ENCODE measurements at regions not wholly inside any gene's neighbourhood (a gene's known extent, or its start where the extent isn't known, plus 50 kb on each side); places are given as distances from the start of the nearest gene placed in this dataset.

- no peak overlapping the region for H3K27ac Mint-ChIP-seq
- H3K36me3 Mint-ChIP-seq, result peaks cover 0 to 30% (median 0%) of the 10 kb centered on the region in 3 donors
- H3K27ac ChIP-seq (ENCODE audit: low read depth, low read length), result no peak overlapping the region
- H3K36me3 ChIP-seq (ENCODE audit: insufficient read depth, low read length), result no peaks in the 10 kb centered on the region
- no peaks in the 10 kb centered on the region for H3K4me1 ChIP-seq (ENCODE audit: insufficient read depth, low read length)
- no peak overlapping the region for H3K4me3 ChIP-seq (ENCODE audit: low read length)
- H3K27me3 ChIP-seq (ENCODE audit: insufficient read depth, low read length, poor library complexity, severe bottlenecking), result no peaks in the 10 kb centered on the region
- peaks cover 0 to 2% (median 0%) of the 10 kb centered on the region in 5 donors for H3K9me3 Mint-ChIP-seq
- DNase-seq, result no peak
- CTCF ChIA-PET, result interaction anchor here (1.5 kb wide), 1 partner anchor 70 kb away, joined by 4 read pairs; no protein-coding TSS in a partner anchor
- H3K4me3 Mint-ChIP-seq, result no peak overlapping the region
- H3K4me1 Mint-ChIP-seq, result no peaks in the 10 kb centered on the region
- POLR2A ChIA-PET, result no interaction called here
- peaks cover 1 to 13% of the 10 kb centered on the region in 2 donors for H3K27me3 Mint-ChIP-seq
- no peaks in the 10 kb centered on the region for H3K9me3 ChIP-seq (ENCODE audit: low read length)
These were observed 71.6 kb upstream of the RUNX1 start for GRCh38 chr21:35120631-35121180.

- Histone ChIP-seq H3K36me3 (ENCODE audit: insufficient read depth, low read length) (no peaks in the 10 kb centered on the region), H3K9me3 (ENCODE audit: low read length) (no peaks in the 10 kb centered on the region), H3K4me3 (ENCODE audit: low read length) (no peak overlapping the region), H3K27ac (ENCODE audit: low read depth, low read length) (no peak overlapping the region), H3K27me3 (ENCODE audit: insufficient read depth, low read length, poor library complexity, severe bottlenecking) (no peaks in the 10 kb centered on the region), H3K4me1 (ENCODE audit: insufficient read depth, low read length) (no peaks in the 10 kb centered on the region)
- no peak overlapping the region for H3K27ac Mint-ChIP-seq
- no peaks in the 10 kb centered on the region for H3K4me1 Mint-ChIP-seq
- POLR2A ChIA-PET, result no interaction called here
- no peak for DNase-seq
- CTCF ChIA-PET, result interaction anchor here (1.5 kb wide), 1 partner anchor 68 kb away, joined by 4 read pairs; no protein-coding TSS in a partner anchor
- H3K27me3 Mint-ChIP-seq, result peaks cover 1 to 19% of the 10 kb centered on the region in 2 donors
- H3K36me3 Mint-ChIP-seq, result peaks cover 0 to 21% (median 0%) of the 10 kb centered on the region in 3 donors
- H3K4me3 Mint-ChIP-seq, result no peak overlapping the region
- peaks cover 0 to 2% (median 0%) of the 10 kb centered on the region in 5 donors for H3K9me3 Mint-ChIP-seq
These were observed 70.5 kb upstream of the RUNX1 start for GRCh38 chr21:35119501-35120047.

DNA sequence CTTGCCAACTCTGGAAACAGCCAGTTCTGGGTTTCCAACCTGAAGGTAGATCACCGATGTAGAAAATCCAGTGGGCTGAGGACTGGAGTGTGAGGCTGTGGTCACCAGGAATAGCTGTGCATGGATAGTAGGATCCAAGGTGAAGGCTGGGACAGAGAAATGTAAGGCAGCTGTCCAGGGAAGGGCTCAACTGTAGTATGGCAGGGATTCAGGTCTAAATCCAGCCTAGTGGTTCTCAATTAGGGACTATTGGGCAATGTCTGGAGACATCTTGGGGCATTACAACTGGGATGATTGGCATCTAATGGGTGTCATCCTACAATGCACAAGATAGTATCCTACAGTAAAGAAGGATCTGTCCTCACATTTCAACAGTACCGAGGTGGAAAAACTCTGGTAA, 67.7 kb upstream of the RUNX1 start:
- H3K9me3 Mint-ChIP-seq, result no peaks in the 10 kb centered on the region
- no peaks in the 10 kb centered on the region for H3K4me1 Mint-ChIP-seq
- Histone ChIP-seq H3K4me3 (ENCODE audit: low read length) (no peak overlapping the region), H3K27me3 (ENCODE audit: insufficient read depth, low read length, poor library complexity, severe bottlenecking) (no peaks in the 10 kb centered on the region), H3K9me3 (ENCODE audit: low read length) (no peaks in the 10 kb centered on the region), H3K4me1 (ENCODE audit: insufficient read depth, low read length) (no peaks in the 10 kb centered on the region), H3K27ac (ENCODE audit: low read depth, low read length) (no peak overlapping the region), H3K36me3 (ENCODE audit: insufficient read depth, low read length) (no peaks in the 10 kb centered on the region)
- H3K4me3 Mint-ChIP-seq, result no peak overlapping the region
- peak overlapping the region in 1 of 8 donors; percentile 30 for H3K27ac Mint-ChIP-seq
- H3K27me3 Mint-ChIP-seq, result peaks cover 1 to 19% of the 10 kb centered on the region in 2 donors
- CTCF ChIA-PET, result no interaction called here
- DNase-seq, result no peak
- H3K36me3 Mint-ChIP-seq, result peaks cover 0 to 6% (median 0%) of the 10 kb centered on the region in 3 donors
- POLR2A ChIA-PET, result no interaction called here

DNA sequence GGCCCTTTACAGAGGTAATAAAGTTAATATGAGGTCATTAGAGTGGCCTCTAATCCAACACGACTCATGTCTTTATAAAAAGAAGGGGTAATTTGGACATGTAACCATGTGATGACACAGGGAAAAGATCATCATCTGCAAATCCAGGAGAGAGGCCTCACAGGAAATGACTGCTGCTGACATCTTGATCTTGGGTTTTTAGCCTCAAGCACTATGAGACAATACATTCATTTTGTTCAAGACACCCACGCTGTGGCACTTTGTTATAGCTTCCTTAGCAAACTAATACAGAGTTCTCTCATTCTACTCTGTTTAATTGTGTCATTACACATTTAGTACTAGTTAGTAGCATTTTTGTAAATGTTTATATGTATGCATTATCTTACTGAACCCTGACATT, 64.0 kb upstream of the RUNX1 start:
- H3K36me3 Mint-ChIP-seq, result peaks cover 0 to 6% (median 0%) of the 10 kb centered on the region in 3 donors
- H3K27me3 ChIP-seq (ENCODE audit: insufficient read depth, low read length, poor library complexity, severe bottlenecking), result no peaks in the 10 kb centered on the region
- no peak overlapping the region for H3K27ac Mint-ChIP-seq
- no peak for DNase-seq
- H3K4me1 ChIP-seq (ENCODE audit: insufficient read depth, low read length), result no peaks in the 10 kb centered on the region
- H3K36me3 ChIP-seq (ENCODE audit: insufficient read depth, low read length), result no peaks in the 10 kb centered on the region
- no peak overlapping the region for H3K4me3 Mint-ChIP-seq
- no peaks in the 10 kb centered on the region for H3K4me1 Mint-ChIP-seq
- ChIA-PET POLR2A (no interaction called here), CTCF (no interaction called here)
- H3K9me3 ChIP-seq (ENCODE audit: low read length), result no peaks in the 10 kb centered on the region
- H3K9me3 Mint-ChIP-seq, result no peaks in the 10 kb centered on the region
- no peak overlapping the region for H3K27ac ChIP-seq (ENCODE audit: low read depth, low read length)
- H3K4me3 ChIP-seq (ENCODE audit: low read length), result no peak overlapping the region
- peaks cover 1 to 11% of the 10 kb centered on the region in 2 donors for H3K27me3 Mint-ChIP-seq

GRCh38 chr21:35111321-35111930, 62.3 kb upstream of the RUNX1 start:
- Mint-ChIP-seq H3K36me3 (no peaks in the 10 kb centered on the region), H3K27me3 (peaks cover 1 to 6% of the 10 kb centered on the region in 2 donors), H3K27ac (no peak overlapping the region), H3K4me1 (no peaks in the 10 kb centered on the region), H3K9me3 (no peaks in the 10 kb centered on the region), H3K4me3 (no peak overlapping the region)
- no peaks in the 10 kb centered on the region for H3K9me3 ChIP-seq (ENCODE audit: low read length)
- DNase-seq, result no peak
- no peaks in the 10 kb centered on the region for H3K4me1 ChIP-seq (ENCODE audit: insufficient read depth, low read length)
- CTCF ChIA-PET, result no interaction called here
- H3K27me3 ChIP-seq (ENCODE audit: insufficient read depth, low read length, poor library complexity, severe bottlenecking), result no peaks in the 10 kb centered on the region
- H3K36me3 ChIP-seq (ENCODE audit: insufficient read depth, low read length), result no peaks in the 10 kb centered on the region
- H3K4me3 ChIP-seq (ENCODE audit: low read length), result no peak overlapping the region
- no peak overlapping the region for H3K27ac ChIP-seq (ENCODE audit: low read depth, low read length)
- POLR2A ChIA-PET, result no interaction called here

DNA sequence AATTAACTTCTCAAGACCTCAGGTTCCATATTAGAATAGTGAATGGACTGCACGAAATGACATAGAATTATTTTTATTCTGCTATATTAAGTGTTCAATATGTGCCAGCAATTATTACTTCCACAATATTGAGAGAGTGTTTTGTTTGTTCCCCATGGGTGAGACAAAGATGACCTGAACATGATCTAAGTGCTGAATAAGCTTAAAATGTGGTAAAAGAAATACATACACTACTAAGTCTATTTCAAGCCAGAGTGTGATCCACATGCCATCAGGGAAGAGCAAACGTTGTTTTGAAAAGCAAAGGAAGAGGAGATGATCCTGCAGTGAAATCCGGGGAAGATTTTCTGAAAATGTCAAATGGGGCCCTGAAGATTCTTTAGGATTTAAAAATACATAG, 59.8 kb upstream of the RUNX1 start:
- ChIA-PET POLR2A (no interaction called here), CTCF (no interaction called here)
- Mint-ChIP-seq H3K9me3 (no peaks in the 10 kb centered on the region), H3K4me1 (no peaks in the 10 kb centered on the region), H3K27ac (no peak overlapping the region), H3K4me3 (no peak overlapping the region), H3K27me3 (no peaks in the 10 kb centered on the region), H3K36me3 (no peaks in the 10 kb centered on the region)
- Histone ChIP-seq H3K4me1 (ENCODE audit: insufficient read depth, low read length) (no peaks in the 10 kb centered on the region), H3K27me3 (ENCODE audit: insufficient read depth, low read length, poor library complexity, severe bottlenecking) (no peaks in the 10 kb centered on the region), H3K36me3 (ENCODE audit: insufficient read depth, low read length) (no peaks in the 10 kb centered on the region), H3K27ac (ENCODE audit: low read depth, low read length) (no peak overlapping the region), H3K9me3 (ENCODE audit: low read length) (no peaks in the 10 kb centered on the region), H3K4me3 (ENCODE audit: low read length) (no peak overlapping the region)
- DNase-seq, result no peak

GRCh38 chr21:35107520-35107919, 58.4 kb upstream of the RUNX1 start:
- DNase-seq, result no peak
- H3K36me3 ChIP-seq (ENCODE audit: insufficient read depth, low read length), result no peaks in the 10 kb centered on the region
- Mint-ChIP-seq H3K36me3 (no peaks in the 10 kb centered on the region), H3K27me3 (no peaks in the 10 kb centered on the region), H3K27ac (no peak overlapping the region), H3K9me3 (no peaks in the 10 kb centered on the region), H3K4me1 (no peaks in the 10 kb centered on the region), H3K4me3 (no peak overlapping the region)
- POLR2A ChIA-PET, result no interaction called here
- H3K27me3 ChIP-seq (ENCODE audit: insufficient read depth, low read length, poor library complexity, severe bottlenecking), result no peaks in the 10 kb centered on the region
- H3K4me1 ChIP-seq (ENCODE audit: insufficient read depth, low read length), result peaks cover 2% of the 10 kb centered on the region
- CTCF ChIA-PET, result no interaction called here
- no peak overlapping the region for H3K4me3 ChIP-seq (ENCODE audit: low read length)
- no peak overlapping the region for H3K27ac ChIP-seq (ENCODE audit: low read depth, low read length)
- no peaks in the 10 kb centered on the region for H3K9me3 ChIP-seq (ENCODE audit: low read length)

DNA sequence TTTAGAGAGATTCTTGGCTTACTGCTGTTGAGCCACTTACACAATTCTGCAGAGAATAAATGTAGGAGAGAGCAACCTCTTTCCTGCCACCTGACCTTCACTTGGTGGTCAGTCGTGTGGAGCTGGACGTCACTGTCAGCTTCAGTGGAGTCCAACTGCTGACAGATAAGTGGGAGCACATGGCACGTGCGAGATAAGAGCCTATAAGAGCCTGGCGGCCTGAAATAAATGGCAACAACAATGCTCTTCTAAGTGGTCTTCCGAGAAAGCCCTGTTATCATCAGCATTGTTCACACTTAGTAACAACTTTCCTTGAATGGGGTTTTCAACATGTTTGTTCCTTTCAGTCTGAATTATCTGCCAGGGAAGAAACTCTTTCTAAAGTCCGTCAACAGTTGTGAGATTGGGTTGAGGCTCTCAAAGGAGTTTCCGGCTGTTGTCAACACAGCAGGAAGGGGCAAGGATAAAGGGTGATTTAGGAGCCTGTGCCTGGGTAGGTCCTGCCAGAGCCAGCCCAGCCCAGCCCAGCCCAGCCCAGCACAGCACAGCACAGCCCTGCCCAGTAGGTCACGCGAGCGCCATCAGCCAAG, 57.2 kb upstream of the RUNX1 start:
- CTCF ChIA-PET, result no interaction called here
- POLR2A ChIA-PET, result no interaction called here

More for the DNA sequence above, 57.2 kb upstream of the RUNX1 start:
- H3K36me3 ChIP-seq (ENCODE audit: insufficient read depth, low read length), result no peaks in the 10 kb centered on the region
- H3K27ac ChIP-seq (ENCODE audit: low read depth, low read length), result peak overlapping the region; percentile 7
- DNase-seq, result no peak
- no peak overlapping the region for H3K4me3 Mint-ChIP-seq
- no peak overlapping the region for H3K27ac Mint-ChIP-seq
- no peaks in the 10 kb centered on the region for H3K36me3 Mint-ChIP-seq
- H3K4me3 ChIP-seq (ENCODE audit: low read length), result no peak overlapping the region
- H3K4me1 ChIP-seq (ENCODE audit: insufficient read depth, low read length), result peaks cover 14% of the 10 kb centered on the region
- no peaks in the 10 kb centered on the region for H3K4me1 Mint-ChIP-seq
- no peaks in the 10 kb centered on the region for H3K27me3 Mint-ChIP-seq
- no peaks in the 10 kb centered on the region for H3K27me3 ChIP-seq (ENCODE audit: insufficient read depth, low read length, poor library complexity, severe bottlenecking)
- H3K9me3 Mint-ChIP-seq, result no peaks in the 10 kb centered on the region
- no peaks in the 10 kb centered on the region for H3K9me3 ChIP-seq (ENCODE audit: low read length)

Measured in CD8-positive, alpha-beta memory T cell (primary cell).